WTC11 (cell line): ENCODE measurements at regions not wholly inside any gene's neighbourhood (a gene's known extent, or its start where the extent isn't known, plus 50 kb on each side); places are given as distances from the start of the nearest gene placed in this dataset.

Experiments
- ATAC-seq: fragments of 200-7000 bp; cut with Tn5 transposase; 2 replicates; pipeline ENCODE4 v1.10.0; 2021; ENCODE audit warnings: mild to moderate bottlenecking, moderate library complexity
- CTCF ChIA-PET: fragments of 300-600 bp; sonication (Branson Sonifier 250); formaldehyde crosslinking; loops from one replicate; lab custom pipeline; 2021; ENCODE audit warnings: antibody characterized with exemption; lab: Charles Lee
- POLR2A ChIA-PET: fragments of 350-600 bp; sonication (Branson Sonifier 250); formaldehyde crosslinking; loops from one replicate; lab custom pipeline; 2021; ENCODE audit warnings: antibody characterized with exemption; lab: Charles Lee
- DNase-seq: peaks from one replicate; pipeline ENCODE4 v3.0.0; 2021; ENCODE audit warnings: low spot score
- H3K27ac Mint-ChIP-seq: 2 replicates; pipeline ENCODE4 v1.8.0; 2021; ENCODE audit warnings: mixed read lengths
- H3K27me3 Mint-ChIP-seq: 2 replicates; pipeline ENCODE4 v1.8.0; 2021; ENCODE audit warnings: low read depth, mild to moderate bottlenecking, moderate library complexity, mixed read lengths
- H3K36me3 Mint-ChIP-seq: 2 replicates; pipeline ENCODE4 v1.8.0; 2021; ENCODE audit warnings: mixed read lengths
- H3K4me1 Mint-ChIP-seq: 2 replicates; pipeline ENCODE4 v1.8.0; 2022; ENCODE audit warnings: mixed read lengths
- H3K4me3 Mint-ChIP-seq: 2 replicates; pipeline ENCODE4 v1.8.0; 2021; ENCODE audit warnings: mild to moderate bottlenecking, moderate library complexity, mixed read lengths
- H3K9me3 Mint-ChIP-seq: 2 replicates; pipeline ENCODE4 v1.8.0; 2021; ENCODE audit warnings: mixed read lengths
- AFF4 ChIP-seq: sonication (generic); formaldehyde crosslinking; IDR thresholded peaks from 2 replicates; pipeline ENCODE4 v1.8.1; 2023; ENCODE audit warnings: mild to moderate bottlenecking, missing genetic modification reagents, borderline replicate concordance
- ARID4B ChIP-seq: sonication (generic); formaldehyde crosslinking; IDR thresholded peaks from 2 replicates; pipeline ENCODE4 v1.8.0; 2023; ENCODE audit warnings: missing genetic modification reagents, mild to moderate bottlenecking, borderline replicate concordance
- ATF3 ChIP-seq: sonication (generic); formaldehyde crosslinking; conservative IDR thresholded peaks from 2 replicates; pipeline ENCODE4 v1.8.1; 2022; ENCODE audit warnings: mild to moderate bottlenecking, missing genetic modification reagents
- EMX1 ChIP-seq: fragments of 250-450 bp; sonication (Bioruptor Pico); IDR thresholded peaks from 2 replicates; pipeline ENCODE4 v1.8.0; 2021; ENCODE audit warnings: mild to moderate bottlenecking
- ESRRA ChIP-seq: sonication (generic); formaldehyde crosslinking; IDR thresholded peaks from 2 replicates; pipeline ENCODE4 v1.8.1; 2022; ENCODE audit warnings: mild to moderate bottlenecking, missing genetic modification reagents, borderline replicate concordance
- FOXK1 ChIP-seq: sonication (generic); formaldehyde crosslinking; IDR thresholded peaks from 2 replicates; pipeline ENCODE4 v1.8.0; 2022; ENCODE audit warnings: mild to moderate bottlenecking, moderate library complexity, missing genetic modification reagents
- HMGXB4 ChIP-seq: sonication (generic); formaldehyde crosslinking; IDR thresholded peaks from 2 replicates; pipeline ENCODE4 v1.8.1; 2023; ENCODE audit warnings: mild to moderate bottlenecking, moderate library complexity, missing genetic modification reagents
- MYBL2 ChIP-seq: sonication (generic); formaldehyde crosslinking; IDR thresholded peaks from 2 replicates; pipeline ENCODE4 v1.8.1; 2023; ENCODE audit warnings: mild to moderate bottlenecking, moderate library complexity, missing genetic modification reagents
- NFE2L1 ChIP-seq: sonication (generic); formaldehyde crosslinking; IDR thresholded peaks from 2 replicates; pipeline ENCODE4 v1.8.1; 2023; ENCODE audit warnings: missing genetic modification reagents
- PRRX2 ChIP-seq: fragments of 250-450 bp; sonication (Bioruptor Pico); IDR thresholded peaks from 2 replicates; pipeline ENCODE4 v1.8.0; 2021; ENCODE audit warnings: mild to moderate bottlenecking
- RELA ChIP-seq: sonication (generic); formaldehyde crosslinking; IDR thresholded peaks from 2 replicates; pipeline ENCODE4 v1.8.1; 2022; ENCODE audit warnings: missing genetic modification reagents, mild to moderate bottlenecking, borderline replicate concordance
- TP53 ChIP-seq: sonication (generic); formaldehyde crosslinking; IDR thresholded peaks from 2 replicates; pipeline ENCODE4 v1.8.1; 2023; ENCODE audit warnings: mild to moderate bottlenecking, missing genetic modification reagents
- ZBTB21 ChIP-seq: sonication (generic); formaldehyde crosslinking; IDR thresholded peaks from 2 replicates; pipeline ENCODE4 v1.8.1; 2023; ENCODE audit warnings: mild to moderate bottlenecking, missing genetic modification reagents, borderline replicate concordance
- ZNF263 ChIP-seq: sonication (generic); formaldehyde crosslinking; IDR thresholded peaks from 2 replicates; pipeline ENCODE4 v1.8.1; 2022; ENCODE audit warnings: low read depth, mild to moderate bottlenecking, moderate library complexity, missing genetic modification reagents
- ZNF317 ChIP-seq: sonication (generic); formaldehyde crosslinking; IDR thresholded peaks from 2 replicates; pipeline ENCODE4 v1.8.1; 2023; ENCODE audit warnings: low read depth, mild to moderate bottlenecking, moderate library complexity, missing genetic modification reagents, borderline replicate concordance
- ZNF416 ChIP-seq: fragments of 250-450 bp; sonication (Bioruptor Pico); IDR thresholded peaks from 2 replicates; pipeline ENCODE4 v1.9.0; 2021; ENCODE audit warnings: mild to moderate bottlenecking, inconsistent platforms
- ZNF532 ChIP-seq: fragments of 250-450 bp; sonication (Bioruptor Pico); IDR thresholded peaks from 2 replicates; pipeline ENCODE4 v1.9.0; 2021; ENCODE audit warnings: mild to moderate bottlenecking, borderline replicate concordance

GRCh38 chr2:58900246-58901027 lies 659.3 kb upstream of the FANCL start (continued):
- TF ChIP-seq ARID4B (CRISPR knock-in tag), result no peak
- no peak for TF ChIP-seq ATF3 (CRISPR knock-in tag)
- no peak for TF ChIP-seq ZBTB21 (CRISPR knock-in tag)
- no peak for TF ChIP-seq AFF4 (CRISPR knock-in tag)
- no peak for TF ChIP-seq PRRX2 (CRISPR knock-in tag)
- TF ChIP-seq RELA (CRISPR knock-in tag), result no peak

GRCh38 chr2:58899692-58900091 lies 658.6 kb upstream of the FANCL start:
- Mint-ChIP-seq H3K27me3 (no peaks in the 10 kb centered on the region), H3K4me3 (no peak overlapping the region), H3K9me3 (no peaks in the 10 kb centered on the region), H3K27ac (no peak overlapping the region), H3K36me3 (no peaks in the 10 kb centered on the region), H3K4me1 (no peaks in the 10 kb centered on the region)
- DNase-seq, result no peak
- POLR2A ChIA-PET, result no interaction called here
- no peak for ATAC-seq
- TF ChIP-seq HMGXB4 (CRISPR knock-in tag), result no peak
- no peak for TF ChIP-seq ATF3 (CRISPR knock-in tag)
- TF ChIP-seq ZNF416 (CRISPR knock-in tag), result no peak
- no peak for TF ChIP-seq ZNF532 (CRISPR knock-in tag)
- no peak for TF ChIP-seq EMX1 (CRISPR knock-in tag)
- no peak for TF ChIP-seq NFE2L1 (CRISPR knock-in tag)
- TF ChIP-seq MYBL2 (CRISPR knock-in tag), result no peak
- no peak for TF ChIP-seq ZNF317 (CRISPR knock-in tag)
- TF ChIP-seq ZNF263 (CRISPR knock-in tag), result no peak
- TF ChIP-seq ESRRA (CRISPR knock-in tag), result no peak
- TF ChIP-seq TP53 (CRISPR knock-in tag), result no peak
- TF ChIP-seq FOXK1 (CRISPR knock-in tag), result no peak
- TF ChIP-seq RELA (CRISPR knock-in tag), result no peak
- TF ChIP-seq, all 79 proteins: peak for 0
- CTCF ChIA-PET, result no interaction called here
